ENCODE measurements at regions not wholly inside any gene's neighbourhood (a gene's known extent, or its start where the extent isn't known, plus 50 kb on each side); places are given as distances from the start of the nearest gene placed in this dataset.

DNA sequence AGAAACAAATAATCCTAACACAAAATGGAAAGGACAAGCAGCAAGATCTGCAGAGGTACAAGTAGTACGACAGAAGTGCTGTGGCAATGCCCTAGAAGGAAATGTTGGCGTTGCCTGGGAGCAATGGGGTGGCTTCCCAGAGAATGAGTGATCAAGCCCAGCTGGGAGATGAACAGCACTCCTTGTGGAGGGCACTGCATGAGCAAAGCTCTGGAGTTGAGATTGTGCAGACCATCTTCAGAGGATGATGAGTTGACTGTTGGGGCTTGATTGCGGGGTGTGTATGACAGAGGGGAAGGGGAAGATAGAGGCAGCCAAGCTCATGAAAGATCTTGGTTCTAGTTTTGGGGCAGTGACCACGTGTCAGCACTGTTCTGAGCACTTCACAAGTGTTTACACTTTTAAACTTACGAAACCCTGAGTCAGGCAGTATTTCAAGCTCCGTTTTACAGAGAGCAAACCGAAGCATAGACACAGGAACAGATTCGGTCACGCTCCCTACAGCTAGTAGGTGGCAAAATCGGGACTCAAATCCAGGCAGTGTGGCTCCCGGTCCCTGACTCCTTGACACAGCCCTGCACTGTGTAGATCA lies 127.2 kb upstream of the LHX5 start:
- no peak for TF ChIP-seq EZH2 (IDR thresholded peaks at IDR 0.05; ENCODE audit: borderline replicate concordance, low read length)
- TF ChIP-seq, protein P1, sequence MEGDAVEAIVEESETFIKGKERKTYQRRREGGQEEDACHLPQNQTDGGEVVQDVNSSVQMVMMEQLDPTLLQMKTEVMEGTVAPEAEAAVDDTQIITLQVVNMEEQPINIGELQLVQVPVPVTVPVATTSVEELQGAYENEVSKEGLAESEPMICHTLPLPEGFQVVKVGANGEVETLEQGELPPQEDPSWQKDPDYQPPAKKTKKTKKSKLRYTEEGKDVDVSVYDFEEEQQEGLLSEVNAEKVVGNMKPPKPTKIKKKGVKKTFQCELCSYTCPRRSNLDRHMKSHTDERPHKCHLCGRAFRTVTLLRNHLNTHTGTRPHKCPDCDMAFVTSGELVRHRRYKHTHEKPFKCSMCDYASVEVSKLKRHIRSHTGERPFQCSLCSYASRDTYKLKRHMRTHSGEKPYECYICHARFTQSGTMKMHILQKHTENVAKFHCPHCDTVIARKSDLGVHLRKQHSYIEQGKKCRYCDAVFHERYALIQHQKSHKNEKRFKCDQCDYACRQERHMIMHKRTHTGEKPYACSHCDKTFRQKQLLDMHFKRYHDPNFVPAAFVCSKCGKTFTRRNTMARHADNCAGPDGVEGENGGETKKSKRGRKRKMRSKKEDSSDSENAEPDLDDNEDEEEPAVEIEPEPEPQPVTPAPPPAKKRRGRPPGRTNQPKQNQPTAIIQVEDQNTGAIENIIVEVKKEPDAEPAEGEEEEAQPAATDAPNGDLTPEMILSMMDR (IDR thresholded peaks at IDR 0.05; ENCODE audit: low read length): no peak
- Histone ChIP-seq H3K9me2 (ENCODE audit: low read depth, low read length) (no peaks in the 10 kb centered on the region), H3K79me2 (ENCODE audit: insufficient read depth, low read length) (no peaks in the 10 kb centered on the region), H3K9ac (ENCODE audit: low read length) (no peak overlapping the region), H4K20me1 (ENCODE audit: insufficient read depth, low read length) (no peaks in the 10 kb centered on the region), H3F3A (ENCODE audit: insufficient read depth, low read length) (no peaks in the 10 kb centered on the region), H3K36me3 (ENCODE audit: insufficient read depth, low read length) (no peaks in the 10 kb centered on the region), H3K27me3 (ENCODE audit: insufficient read depth, low read length) (no peaks in the 10 kb centered on the region; the same call in 1 of the 2 replicates), H3K9me3 (ENCODE audit: low read length) (no peaks in the 10 kb centered on the region), H3K4me1 (ENCODE audit: insufficient read depth, low read length, severe bottlenecking) (no peaks in the 10 kb centered on the region), H2AFZ (ENCODE audit: low read length) (no peak overlapping the region), H3K27ac (ENCODE audit: low read depth, low read length, poor library complexity, severe bottlenecking) (no peak overlapping the region), H3K4me3 (ENCODE audit: low read depth, low read length, poor library complexity, severe bottlenecking) (no peak overlapping the region), H3K4me2 (ENCODE audit: low read length) (no peak overlapping the region)

DNA sequence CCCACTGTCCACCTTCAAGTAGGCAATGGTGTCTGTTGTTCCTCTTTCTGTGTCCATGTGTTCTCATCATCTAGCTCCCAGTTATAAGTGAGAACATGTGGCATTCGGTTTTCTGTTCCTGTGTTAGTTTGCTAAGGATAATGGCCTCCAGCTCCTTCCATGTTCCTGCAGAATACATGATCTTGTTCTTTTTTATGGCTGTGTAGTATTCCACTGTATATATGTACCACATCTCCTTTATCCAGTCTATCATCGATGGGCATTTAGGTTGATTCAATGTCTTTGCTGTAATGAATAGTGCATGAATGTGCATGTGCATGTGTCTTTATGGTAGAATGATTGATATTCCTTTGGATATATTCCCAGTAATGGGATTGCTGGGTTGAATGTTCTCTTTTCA lies 123.3 kb upstream of the LHX5 start:
- Histone ChIP-seq H3K27me3 (ENCODE audit: insufficient read depth, low read length) (peaks cover 3% of the 10 kb centered on the region; the same call in 1 of the 2 replicates), H3F3A (ENCODE audit: insufficient read depth, low read length) (no peaks in the 10 kb centered on the region), H3K4me1 (ENCODE audit: insufficient read depth, low read length, severe bottlenecking) (no peaks in the 10 kb centered on the region), H3K9me2 (ENCODE audit: low read depth, low read length) (no peaks in the 10 kb centered on the region), H4K20me1 (ENCODE audit: insufficient read depth, low read length) (no peaks in the 10 kb centered on the region), H2AFZ (ENCODE audit: low read length) (no peak overlapping the region), H3K79me2 (ENCODE audit: insufficient read depth, low read length) (no peaks in the 10 kb centered on the region), H3K36me3 (ENCODE audit: insufficient read depth, low read length) (no peaks in the 10 kb centered on the region), H3K27ac (ENCODE audit: low read depth, low read length, poor library complexity, severe bottlenecking) (no peak overlapping the region), H3K4me2 (ENCODE audit: low read length) (no peak overlapping the region), H3K4me3 (ENCODE audit: low read depth, low read length, poor library complexity, severe bottlenecking) (no peak overlapping the region), H3K9ac (ENCODE audit: low read length) (no peak overlapping the region), H3K9me3 (ENCODE audit: low read length) (no peaks in the 10 kb centered on the region)
- TF ChIP-seq, protein P1 (IDR thresholded peaks at IDR 0.05; ENCODE audit: low read length): no peak
- no peak for TF ChIP-seq EZH2 (IDR thresholded peaks at IDR 0.05; ENCODE audit: borderline replicate concordance, low read length)

DNA sequence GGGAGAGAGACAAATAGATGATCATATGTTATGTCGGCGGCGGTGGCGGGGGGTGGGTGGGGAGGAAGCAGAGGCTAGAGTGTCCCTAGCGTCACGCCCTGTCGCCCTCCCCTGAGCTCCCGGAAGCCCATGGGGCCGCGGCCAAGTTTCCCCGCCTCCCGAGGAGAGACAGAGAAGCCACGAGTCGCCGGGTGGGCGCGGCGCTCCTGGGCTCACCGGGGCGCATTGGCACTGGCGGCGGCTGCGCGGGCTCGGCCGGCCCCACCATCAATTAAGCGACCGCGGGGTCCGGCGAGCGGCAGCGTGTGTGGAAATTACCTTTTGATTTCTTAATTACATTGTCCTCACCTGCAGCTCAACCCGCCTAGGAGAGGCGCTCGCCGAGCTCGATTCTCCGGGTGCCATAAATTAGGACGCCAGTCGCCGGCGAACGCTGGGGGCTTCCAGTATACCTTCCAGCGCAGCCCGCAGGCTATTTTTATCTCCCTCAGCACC lies 119.9 kb upstream of the LHX5 start:
- Histone ChIP-seq H2AFZ (ENCODE audit: low read length) (no peak overlapping the region), H3K9me3 (ENCODE audit: low read length) (no peaks in the 10 kb centered on the region), H3K79me2 (ENCODE audit: insufficient read depth, low read length) (no peaks in the 10 kb centered on the region), H3K27ac (ENCODE audit: low read depth, low read length, poor library complexity, severe bottlenecking) (no peak overlapping the region), H3K36me3 (ENCODE audit: insufficient read depth, low read length) (no peaks in the 10 kb centered on the region), H3K4me1 (ENCODE audit: insufficient read depth, low read length, severe bottlenecking) (no peaks in the 10 kb centered on the region), H3K4me2 (ENCODE audit: low read length) (no peak overlapping the region), H3K9ac (ENCODE audit: low read length) (no peak overlapping the region), H3K27me3 (ENCODE audit: insufficient read depth, low read length) (peaks cover 3% of the 10 kb centered on the region; the same call in 1 of the 2 replicates), H3F3A (ENCODE audit: insufficient read depth, low read length) (no peaks in the 10 kb centered on the region), H3K9me2 (ENCODE audit: low read depth, low read length) (no peaks in the 10 kb centered on the region), H4K20me1 (ENCODE audit: insufficient read depth, low read length) (no peaks in the 10 kb centered on the region), H3K4me3 (ENCODE audit: low read depth, low read length, poor library complexity, severe bottlenecking) (no peak overlapping the region)
- TF ChIP-seq EZH2 (IDR thresholded peaks at IDR 0.05; ENCODE audit: borderline replicate concordance, low read length): no peak
- TF ChIP-seq, protein P1 (IDR thresholded peaks at IDR 0.05; ENCODE audit: low read length): no peak
